Neural progenitor cell (in vitro differentiated cells): ENCODE measurements at regions not wholly inside any gene's neighbourhood (a gene's known extent, or its start where the extent isn't known, plus 50 kb on each side); places are given as distances from the start of the nearest gene placed in this dataset.

ENCODE experiments used
- EZH2 ChIP-seq: fragments of 200-600 bp; sonication (generic); IDR thresholded peaks from 2 replicates; pipeline ENCODE4 v1.6.1; 2017; ENCODE audit warnings: antibody characterized with exemption, mild to moderate bottlenecking, moderate library complexity
- TF ChIP-seq, protein P1 (sequence below): fragments of 200-600 bp; sonication (generic); IDR thresholded peaks from 2 replicates; pipeline ENCODE4 v1.5.1; 2017; ENCODE audit warnings: antibody characterized with exemption, mild to moderate bottlenecking

GRCh38 chr6:167530951-167531350 lies 206.1 kb downstream of the TTLL2 start:
- TF ChIP-seq, protein P1, sequence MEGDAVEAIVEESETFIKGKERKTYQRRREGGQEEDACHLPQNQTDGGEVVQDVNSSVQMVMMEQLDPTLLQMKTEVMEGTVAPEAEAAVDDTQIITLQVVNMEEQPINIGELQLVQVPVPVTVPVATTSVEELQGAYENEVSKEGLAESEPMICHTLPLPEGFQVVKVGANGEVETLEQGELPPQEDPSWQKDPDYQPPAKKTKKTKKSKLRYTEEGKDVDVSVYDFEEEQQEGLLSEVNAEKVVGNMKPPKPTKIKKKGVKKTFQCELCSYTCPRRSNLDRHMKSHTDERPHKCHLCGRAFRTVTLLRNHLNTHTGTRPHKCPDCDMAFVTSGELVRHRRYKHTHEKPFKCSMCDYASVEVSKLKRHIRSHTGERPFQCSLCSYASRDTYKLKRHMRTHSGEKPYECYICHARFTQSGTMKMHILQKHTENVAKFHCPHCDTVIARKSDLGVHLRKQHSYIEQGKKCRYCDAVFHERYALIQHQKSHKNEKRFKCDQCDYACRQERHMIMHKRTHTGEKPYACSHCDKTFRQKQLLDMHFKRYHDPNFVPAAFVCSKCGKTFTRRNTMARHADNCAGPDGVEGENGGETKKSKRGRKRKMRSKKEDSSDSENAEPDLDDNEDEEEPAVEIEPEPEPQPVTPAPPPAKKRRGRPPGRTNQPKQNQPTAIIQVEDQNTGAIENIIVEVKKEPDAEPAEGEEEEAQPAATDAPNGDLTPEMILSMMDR: no peak
- no peak for TF ChIP-seq EZH2
